Kidney (tissue), 13 donors: ENCODE measurements at regions not wholly inside any gene's neighbourhood (a gene's known extent, or its start where the extent isn't known, plus 50 kb on each side); places are given as distances from the start of the nearest gene placed in this dataset.
"Not testable (repeated sequence)": the region's sequence is repeated elsewhere in the genome, so short reads cannot be mapped to it uniquely, and the experiment has no call there.

Experiments used
- DNase-seq, 5 donors: peaks; one replicate each; pipeline ENCODE4 v3.0.0-alpha.2; 2013 to 2020
- FAIRE-seq: peaks from 2 replicates; lab custom pipeline; 2012; peaks lifted over from hg19 to GRCh38; lab: Jason Lieb, UNC
- H3K27ac ChIP-seq, 2 donors: one replicate each; pipeline ENCODE4 v1.7.0; 2013; ENCODE audit warnings: low read depth in 2 of 2, low read length in 2 of 2, inconsistent platforms in 1 of 2
- H3K27me3 ChIP-seq: one replicate; pipeline ENCODE4 v1.7.1; 2013; ENCODE audit warnings: low read length, inconsistent platforms; ENCODE audit not compliant: control insufficient read depth, insufficient read depth
- H3K36me3 ChIP-seq, 3 donors: one replicate each; pipeline versions ENCODE4 v1.7.0 to v1.7.1; 2013; ENCODE audit warnings: low read length in 3 of 3, control low read depth in 1 of 3, inconsistent platforms in 1 of 3; ENCODE audit not compliant: insufficient read depth in 3 of 3, control insufficient read depth in 2 of 3
- H3K4me1 ChIP-seq, 3 donors: one replicate each; pipeline versions ENCODE4 v1.7.0 to v1.7.1; 2013; ENCODE audit warnings: low read length in 3 of 3, inconsistent platforms in 1 of 3, low read depth in 1 of 3; ENCODE audit not compliant: control insufficient read depth in 2 of 3, insufficient read depth in 2 of 3
- H3K4me3 ChIP-seq, 3 donors: one replicate each; pipeline versions ENCODE4 v1.7.0 to v1.8.1; 2013; ENCODE audit warnings: low read length in 3 of 3, control low read depth in 1 of 3, inconsistent platforms in 1 of 3
- H3K9ac ChIP-seq, 3 donors: one replicate each; pipeline versions ENCODE4 v1.7.0 to v1.7.1; 2013; ENCODE audit warnings: low read length in 3 of 3, control low read depth in 1 of 3, inconsistent platforms in 1 of 3
- H3K9me3 ChIP-seq, 3 donors: one replicate each; pipeline versions ENCODE4 v1.7.0 to v1.7.1; 2013; ENCODE audit warnings: low read length in 3 of 3, control low read depth in 1 of 3, inconsistent platforms in 1 of 3; ENCODE audit not compliant: control insufficient read depth in 2 of 3, insufficient read depth in 1 of 3
- intact Hi-C: fragments of 100-400 bp; cut with DNase I; formaldehyde crosslinking; loops from one replicate; pipeline ENCODE4 v1.11.1; 2022
- TF ChIP-seq, protein P1 (sequence below): IDR thresholded peaks from 3 replicates; pipeline ENCODE4 v1.5.1; 2012; ENCODE audit warnings: mild to moderate bottlenecking, moderate library complexity, borderline replicate concordance; ENCODE audit not compliant: insufficient read depth; ENCODE audit errors: extremely low read depth
- donor health status: control.
- donor health status: control.
- donor health status: control.
- donor health status: control.
- donor health status: control.
- donor health status: DM: yes; HTN: yes; CAD: no.
- donor health status: Normal renal cell carcinoma (clear cell type).

- intact Hi-C loops: no loop called here
- Histone ChIP-seq H3K27me3 (no peaks in the 10 kb centered on the region), H3K9me3 (no peaks in the 10 kb centered on the region), H3K9ac (no peak overlapping the region), H3K4me1 (no peaks in the 10 kb centered on the region), H3K27ac (no peak overlapping the region), H3K4me3 (no peak overlapping the region), H3K36me3 (no peaks in the 10 kb centered on the region)
- FAIRE-seq (no peak), DNase-seq (peak in 2 of 5 donors; percentile 24 to 30)
- TF ChIP-seq, protein P1, sequence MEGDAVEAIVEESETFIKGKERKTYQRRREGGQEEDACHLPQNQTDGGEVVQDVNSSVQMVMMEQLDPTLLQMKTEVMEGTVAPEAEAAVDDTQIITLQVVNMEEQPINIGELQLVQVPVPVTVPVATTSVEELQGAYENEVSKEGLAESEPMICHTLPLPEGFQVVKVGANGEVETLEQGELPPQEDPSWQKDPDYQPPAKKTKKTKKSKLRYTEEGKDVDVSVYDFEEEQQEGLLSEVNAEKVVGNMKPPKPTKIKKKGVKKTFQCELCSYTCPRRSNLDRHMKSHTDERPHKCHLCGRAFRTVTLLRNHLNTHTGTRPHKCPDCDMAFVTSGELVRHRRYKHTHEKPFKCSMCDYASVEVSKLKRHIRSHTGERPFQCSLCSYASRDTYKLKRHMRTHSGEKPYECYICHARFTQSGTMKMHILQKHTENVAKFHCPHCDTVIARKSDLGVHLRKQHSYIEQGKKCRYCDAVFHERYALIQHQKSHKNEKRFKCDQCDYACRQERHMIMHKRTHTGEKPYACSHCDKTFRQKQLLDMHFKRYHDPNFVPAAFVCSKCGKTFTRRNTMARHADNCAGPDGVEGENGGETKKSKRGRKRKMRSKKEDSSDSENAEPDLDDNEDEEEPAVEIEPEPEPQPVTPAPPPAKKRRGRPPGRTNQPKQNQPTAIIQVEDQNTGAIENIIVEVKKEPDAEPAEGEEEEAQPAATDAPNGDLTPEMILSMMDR: no peak
Observed at GRCh38 chr3:87949189-87949878, 109.5 kb downstream of the CGGBP1 start.

- H3K36me3 ChIP-seq, H3K4me3 ChIP-seq, H3K9ac ChIP-seq, DNase-seq, intact Hi-C loops, H3K27ac ChIP-seq, H3K4me1 ChIP-seq, H3K27me3 ChIP-seq, H3K9me3 ChIP-seq, FAIRE-seq: not testable (repeated sequence)
Observed at GRCh38 chr3:87946007-87946406, 112.8 kb downstream of the CGGBP1 start.

- FAIRE-seq, intact Hi-C loops, H3K9me3 ChIP-seq, H3K9ac ChIP-seq, H3K27me3 ChIP-seq, H3K4me1 ChIP-seq, H3K4me3 ChIP-seq, H3K36me3 ChIP-seq, H3K27ac ChIP-seq: not testable (repeated sequence)
- peak in 1 of 5 donors; percentile 42 for DNase-seq
Observed at GRCh38 chr3:87942256-87942655, 116.5 kb downstream of the CGGBP1 start.

DNA sequence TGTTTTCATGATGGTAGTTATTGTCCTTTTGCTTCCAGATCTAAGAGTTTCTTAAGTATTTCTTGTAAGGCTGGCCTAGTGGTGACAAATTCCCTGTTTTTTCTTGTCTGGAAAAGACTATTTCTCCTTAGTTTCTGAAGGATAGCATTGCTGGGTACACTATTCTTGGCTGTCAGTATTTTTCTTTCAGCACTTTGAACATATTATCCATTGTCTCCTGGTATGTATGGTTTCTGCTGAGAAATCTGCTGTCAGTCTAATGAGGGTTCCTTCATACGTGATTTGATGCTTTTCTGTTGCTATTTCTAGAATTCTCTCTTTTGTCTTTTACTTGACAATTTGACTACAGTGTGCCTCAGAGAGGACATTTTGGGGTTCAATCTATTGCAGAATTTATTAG is 134.3 kb downstream of the CGGBP1 start:
- DNase-seq (peak in 2 of 5 donors; percentile 1 to 2), FAIRE-seq (no peak)
- no peaks in the 10 kb centered on the region for H3K4me1 ChIP-seq
- no peak overlapping the region for H3K27ac ChIP-seq
- peaks cover 0 to 12% (median 3%) of the 10 kb centered on the region in 3 donors for H3K9me3 ChIP-seq
- no peaks in the 10 kb centered on the region for H3K36me3 ChIP-seq
- no peak overlapping the region for H3K9ac ChIP-seq
- H3K4me3 ChIP-seq: no peak overlapping the region
- TF ChIP-seq, protein P1: no peak
- intact Hi-C loops: no loop called here
- no peaks in the 10 kb centered on the region for H3K27me3 ChIP-seq
